H9 (cell line): ENCODE measurements at regions not wholly inside any gene's neighbourhood (a gene's known extent, or its start where the extent isn't known, plus 50 kb on each side); places are given as distances from the start of the nearest gene placed in this dataset.
A peak's percentile ranks its signal among the peaks of the same experiment; 100 is the strongest.

Source experiments
- DNase-seq: peaks from one replicate; pipeline ENCODE4 v3.0.0-alpha.2; 2017
- H2AFZ ChIP-seq: one replicate; pipeline ENCODE4 v1.6.1; 2013; ENCODE audit warnings: mild to moderate bottlenecking, low read length, control low read depth, moderate library complexity
- H2AK5ac ChIP-seq: 2 replicates; pipeline ENCODE4 v1.6.1; 2013; ENCODE audit warnings: low read length, control low read depth, mixed read lengths; ENCODE audit not compliant: insufficient read length
- H2BK120ac ChIP-seq: one replicate; pipeline ENCODE4 v1.6.1; 2013; ENCODE audit warnings: low read depth, mild to moderate bottlenecking, low read length, control low read depth, inconsistent platforms; ENCODE audit not compliant: poor library complexity, severe bottlenecking
- H2BK12ac ChIP-seq: 2 replicates; pipeline ENCODE4 v1.6.1; 2013; ENCODE audit warnings: low read length, control low read depth, mixed read lengths, low read depth; ENCODE audit not compliant: insufficient read length
- H2BK15ac ChIP-seq: 2 replicates; pipeline ENCODE4 v1.6.1; 2013; ENCODE audit warnings: low read depth, low read length, control low read depth
- H2BK20ac ChIP-seq: one replicate; pipeline ENCODE4 v1.6.1; 2013; ENCODE audit warnings: low read depth, mild to moderate bottlenecking, low read length, control low read depth, inconsistent platforms; ENCODE audit not compliant: poor library complexity, severe bottlenecking
- H2BK5ac ChIP-seq: 2 replicates; pipeline ENCODE4 v1.6.1; 2013; ENCODE audit warnings: low read length, control low read depth, mixed read lengths; ENCODE audit not compliant: insufficient read length
- H3K14ac ChIP-seq: 2 replicates; pipeline ENCODE4 v1.6.1; 2013; ENCODE audit warnings: low read length, control low read depth; ENCODE audit not compliant: insufficient read depth
- H3K18ac ChIP-seq: 2 replicates; pipeline ENCODE4 v1.6.1; 2013; ENCODE audit warnings: low read depth, mild to moderate bottlenecking, mixed read lengths, low read length, control low read depth; ENCODE audit not compliant: insufficient read length
- H3K23ac ChIP-seq: 2 replicates; pipeline ENCODE4 v1.6.1; 2013; ENCODE audit warnings: low read length, control low read depth, mixed read lengths, low read depth; ENCODE audit not compliant: insufficient read length
- H3K23me2 ChIP-seq: 2 replicates; pipeline ENCODE4 v1.6.1; 2013; ENCODE audit warnings: low read depth, mild to moderate bottlenecking, mixed read lengths, low read length, control low read depth; ENCODE audit not compliant: insufficient read length, poor library complexity, severe bottlenecking
- H3K27ac ChIP-seq: 2 replicates; pipeline ENCODE4 v1.5.1; 2013; ENCODE audit warnings: low read length, control low read depth, mixed read lengths, low read depth; ENCODE audit not compliant: insufficient read length
- H3K27me3 ChIP-seq: 2 replicates; pipeline ENCODE4 v1.6.1; 2013; ENCODE audit warnings: low read length, control low read depth, inconsistent platforms; ENCODE audit not compliant: insufficient read depth
- H3K4ac ChIP-seq: 2 replicates; pipeline ENCODE4 v1.6.1; 2013; ENCODE audit warnings: low read depth, mild to moderate bottlenecking, control low read depth, inconsistent platforms, low read length, moderate library complexity
- H3K4me1 ChIP-seq: 2 replicates; pipeline ENCODE4 v1.6.1; 2013; ENCODE audit warnings: low read length, control low read depth, inconsistent platforms; ENCODE audit not compliant: insufficient read depth
- H3K4me2 ChIP-seq: 2 replicates; pipeline ENCODE4 v1.6.1; 2013; ENCODE audit warnings: low read length, control low read depth, mixed read lengths; ENCODE audit not compliant: insufficient read length, insufficient read depth
- H3K56ac ChIP-seq: 2 replicates; pipeline ENCODE4 v1.6.1; 2013; ENCODE audit warnings: low read depth, mild to moderate bottlenecking, mixed read lengths, low read length, control low read depth; ENCODE audit not compliant: insufficient read length
- H3K79me1 ChIP-seq: 2 replicates; pipeline ENCODE4 v1.6.1; 2013; ENCODE audit warnings: low read depth, mild to moderate bottlenecking, moderate library complexity, low read length, control low read depth, inconsistent platforms; ENCODE audit not compliant: insufficient read depth, poor library complexity, severe bottlenecking
- H3K79me2 ChIP-seq: 2 replicates; pipeline ENCODE4 v1.6.1; 2013; ENCODE audit warnings: low read length, control low read depth, inconsistent platforms; ENCODE audit not compliant: insufficient read depth
- H3K9ac ChIP-seq: 2 replicates; pipeline ENCODE4 v1.6.1; 2013; ENCODE audit warnings: low read length, control low read depth, mixed read lengths; ENCODE audit not compliant: insufficient read length; ENCODE audit errors: extremely low read depth
- H3K9me3 ChIP-seq: one replicate; pipeline ENCODE4 v1.6.1; 2013; ENCODE audit warnings: low read depth, low read length, inconsistent platforms; ENCODE audit not compliant: control insufficient read depth
- H3T11ph ChIP-seq: one replicate; pipeline ENCODE4 v1.6.1; 2013; ENCODE audit warnings: mild to moderate bottlenecking, low read length, control low read depth, inconsistent platforms
- H4K20me1 ChIP-seq: one replicate; pipeline ENCODE4 v1.6.1; 2013; ENCODE audit not compliant: control insufficient read depth, insufficient read length, insufficient read depth
- H4K5ac ChIP-seq: 2 replicates; pipeline ENCODE4 v1.6.1; 2013; ENCODE audit warnings: low read depth, mild to moderate bottlenecking, mixed read lengths, low read length, control low read depth; ENCODE audit not compliant: insufficient read length
- H4K8ac ChIP-seq: replicated peaks from 2 replicates; pipeline ENCODE4 v1.6.1; 2013; ENCODE audit warnings: low read length, control low read depth, mixed read lengths, low read depth; ENCODE audit not compliant: insufficient read length
- H4K91ac ChIP-seq: 2 replicates; pipeline ENCODE4 v1.6.1; 2013; ENCODE audit warnings: low read depth, mild to moderate bottlenecking, moderate library complexity, mixed read lengths, low read length, control low read depth; ENCODE audit not compliant: insufficient read length
- H3K27ac Mint-ChIP-seq, 3 experiments: 2 replicates in 2 of 3; 3 replicates in 1 of 3; pipeline ENCODE4 v1.8.0; 2020 to 2021; ENCODE audit warnings: mixed read lengths in 3 of 3, mild to moderate bottlenecking in 1 of 3, moderate library complexity in 1 of 3
- H3K27me3 Mint-ChIP-seq: 2 replicates; pipeline ENCODE4 v1.8.0; 2021; ENCODE audit warnings: low read depth, mild to moderate bottlenecking, moderate library complexity, mixed read lengths
- H3K36me3 Mint-ChIP-seq, 3 experiments: 2 replicates in 2 of 3; 3 replicates in 1 of 3; pipeline ENCODE4 v1.8.0; 2020 to 2021; ENCODE audit warnings: low read depth in 3 of 3, mixed read lengths in 3 of 3; ENCODE audit not compliant: insufficient read depth in 1 of 3
- H3K4me1 Mint-ChIP-seq, 2 experiments: 2 replicates each; pipeline ENCODE4 v1.8.0; 2020; ENCODE audit warnings: mixed read lengths in 2 of 2
- H3K4me3 Mint-ChIP-seq, 2 experiments: 2 replicates in 1 of 2; 3 replicates in 1 of 2; pipeline ENCODE4 v1.8.0; 2020 to 2021; ENCODE audit warnings: mild to moderate bottlenecking in 2 of 2, mixed read lengths in 2 of 2, moderate library complexity in 1 of 2
- H3K9me3 Mint-ChIP-seq, 2 experiments: 2 replicates in 1 of 2; 3 replicates in 1 of 2; pipeline ENCODE4 v1.8.0; 2020; ENCODE audit warnings: mild to moderate bottlenecking in 2 of 2, mixed read lengths in 2 of 2, moderate library complexity in 1 of 2
- CTCF ChIP-seq: fragments of 200-600 bp; sonication (generic); conservative IDR thresholded peaks from 3 replicates; pipeline ENCODE4 v1.8.0; 2021; ENCODE audit warnings: antibody characterized with exemption, mild to moderate bottlenecking
- WGBS: extraction: QIAGEN DNeasy Blood & Tissue Kit; methylation state at CpG from one replicate; pipeline ENCODE4 v1.1.7; 2013; ENCODE audit warnings: missing lambda C conversion rate, low lambda C conversion rate, mixed read lengths; ENCODE audit not compliant: insufficient read length; ENCODE audit errors: extremely low coverage; 5-methylcytosine and 5-hydroxymethylcytosine counted together

GRCh38 chr6:4010689-4011090 lies 68.2 kb downstream of the FAM217A start:
- H2BK12ac ChIP-seq, result no peak overlapping the region
- no peak overlapping the region for H2BK20ac ChIP-seq
- no peak overlapping the region for H2AFZ ChIP-seq
- H2AK5ac ChIP-seq, result no peak overlapping the region
- H3K4ac ChIP-seq, result no peak overlapping the region
- H3K79me1 ChIP-seq, result peaks cover 6% of the 10 kb centered on the region
- Mint-ChIP-seq H3K27ac (peak overlapping the region in 2 of 3 experiments; percentile 37 to 64; a peak in 1 of 7 replicates), H3K9me3 (peaks cover 3 to 8% of the 10 kb centered on the region in 2 experiments; a peak in 3 of 5 replicates), H3K36me3 (peaks cover 19 to 30% (median 24%) of the 10 kb centered on the region in 3 experiments), H3K4me1 (peaks cover 8 to 11% of the 10 kb centered on the region in 2 experiments), H3K27me3 (no peaks in the 10 kb centered on the region), H3K4me3 (no peak overlapping the region)
- H3K27me3 ChIP-seq, result no peaks in the 10 kb centered on the region
- H3K4me2 ChIP-seq, result no peak overlapping the region
- no peak overlapping the region for H3K27ac ChIP-seq
- H2BK15ac ChIP-seq, result no peak overlapping the region
- no peak overlapping the region for H3K18ac ChIP-seq
- no peaks in the 10 kb centered on the region for H3K23me2 ChIP-seq
- H3K4me1 ChIP-seq, result no peaks in the 10 kb centered on the region; the same call in 1 of the 2 replicates
- no peak overlapping the region for H3T11ph ChIP-seq
- H3K9ac ChIP-seq, result no peak overlapping the region
- no peak overlapping the region for H2BK120ac ChIP-seq
- no peak overlapping the region for H3K14ac ChIP-seq
- no peaks in the 10 kb centered on the region for H3K9me3 ChIP-seq
- WGBS, result no CpG with 5 or more reads among the region's 3 CpGs
- no peak overlapping the region for H4K8ac ChIP-seq
- peaks cover 2% of the 10 kb centered on the region for H4K20me1 ChIP-seq
- DNase-seq, result no peak
- H2BK5ac ChIP-seq, result no peak overlapping the region
- H3K79me2 ChIP-seq, result peaks cover 8% of the 10 kb centered on the region; the same call in 1 of the 2 replicates
- H3K56ac ChIP-seq, result no peak overlapping the region
- H3K23ac ChIP-seq, result no peak overlapping the region
- no peak overlapping the region for H4K5ac ChIP-seq
- TF ChIP-seq CTCF, result no peak
- no peak overlapping the region for H4K91ac ChIP-seq
